ENCODE measurements at regions not wholly inside any gene's neighbourhood (a gene's known extent, or its start where the extent isn't known, plus 50 kb on each side); places are given as distances from the start of the nearest gene placed in this dataset.

DNA sequence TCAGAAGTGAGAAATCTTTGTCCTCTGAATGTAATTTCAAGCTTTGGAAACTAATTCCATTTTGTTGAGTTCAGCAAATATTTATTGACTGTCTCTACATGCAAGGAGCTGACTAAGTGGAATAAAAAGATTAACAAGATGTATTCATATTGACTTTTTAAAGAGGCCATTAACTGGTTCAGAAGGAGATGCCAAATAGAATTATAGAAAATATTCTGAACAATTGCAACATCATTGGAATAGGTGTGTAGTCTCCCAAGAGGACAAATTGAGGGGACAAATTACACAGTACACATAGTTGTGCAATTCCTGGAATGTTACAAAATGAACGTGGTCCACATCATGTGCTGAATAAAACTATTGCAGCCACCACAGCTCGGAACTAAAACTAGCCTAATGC, 224.2 kb downstream of the NPR3 start:
- no peak overlapping the region for H3K27ac ChIP-seq (ENCODE audit: extremely low read length, insufficient read depth, low read length)
- BruUV-seq (replicated peaks), result no TSS peak
- in situ Hi-C loops (cut with HindIII; ENCODE audit: extremely low pct_ligation_motif_present, low pct_unique_long_range_greater_than_20kb), result loop anchor here (25.0 kb wide), 2 partner anchors 223 to 477 kb away; partner anchors contain the start of gene NPR3
- no peak overlapping the region for H3K4me3 ChIP-seq (replicated peaks in 1 of 3; ENCODE audit: insufficient read depth in 1 of 3, low read depth in 2 of 3, low read length in 3 of 3)
- H3K4me1 ChIP-seq (ENCODE audit: insufficient read depth, low read length), result no peaks in the 10 kb centered on the region
- no peaks in the 10 kb centered on the region for H4K20me1 ChIP-seq (ENCODE audit: insufficient read depth, low read length)
- no peak overlapping the region for H3K4me2 ChIP-seq (ENCODE audit: low read depth, low read length)
- no peaks in the 10 kb centered on the region for H3K9me3 ChIP-seq (ENCODE audit: low read length)
- no peaks in the 10 kb centered on the region for H3K36me3 ChIP-seq (replicated peaks in 1 of 2; ENCODE audit: control insufficient read depth in 1 of 2, insufficient read depth in 2 of 2, low read length in 2 of 2)
- POLR2A ChIA-PET, result no interaction called here
- FAIRE-seq, result no peak
- intact Hi-C loops (cut with micrococcal nuclease; ENCODE audit: unreplicated experiment), result no loop called here
- TF ChIP-seq ZNF572 (CRISPR knock-in tag; IDR thresholded peaks at IDR 0.05) (no peak), MAFK (conservative IDR thresholded peaks at IDR 0.05 in 1 of 2, IDR thresholded peaks at IDR 0.05 in 1 of 2; ENCODE audit: low read length in 2 of 2) (peak; percentile 34 to 48; a peak in 2 of 4 replicates), CEBPB (IDR thresholded peaks at IDR 0.05; ENCODE audit: borderline replicate concordance, low read depth, low read length) (peak; percentile 53; the same call in 1 of the 2 replicates)
- TF ChIP-seq, protein P1, sequence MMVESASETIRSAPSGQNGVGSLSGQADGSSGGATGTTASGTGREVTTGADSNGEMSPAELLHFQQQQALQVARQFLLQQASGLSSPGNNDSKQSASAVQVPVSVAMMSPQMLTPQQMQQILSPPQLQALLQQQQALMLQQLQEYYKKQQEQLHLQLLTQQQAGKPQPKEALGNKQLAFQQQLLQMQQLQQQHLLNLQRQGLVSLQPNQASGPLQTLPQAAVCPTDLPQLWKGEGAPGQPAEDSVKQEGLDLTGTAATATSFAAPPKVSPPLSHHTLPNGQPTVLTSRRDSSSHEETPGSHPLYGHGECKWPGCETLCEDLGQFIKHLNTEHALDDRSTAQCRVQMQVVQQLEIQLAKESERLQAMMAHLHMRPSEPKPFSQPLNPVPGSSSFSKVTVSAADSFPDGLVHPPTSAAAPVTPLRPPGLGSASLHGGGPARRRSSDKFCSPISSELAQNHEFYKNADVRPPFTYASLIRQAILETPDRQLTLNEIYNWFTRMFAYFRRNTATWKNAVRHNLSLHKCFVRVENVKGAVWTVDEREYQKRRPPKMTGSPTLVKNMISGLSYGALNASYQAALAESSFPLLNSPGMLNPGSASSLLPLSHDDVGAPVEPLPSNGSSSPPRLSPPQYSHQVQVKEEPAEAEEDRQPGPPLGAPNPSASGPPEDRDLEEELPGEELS (CRISPR knock-in tag; IDR thresholded peaks at IDR 0.05), result no peak
- no peak for ATAC-seq
- H2AFZ ChIP-seq (ENCODE audit: low read length), result no peak overlapping the region
- DNase-seq (ENCODE audit: low spot score), result no peak
- no peaks in the 10 kb centered on the region for H3K79me2 ChIP-seq (ENCODE audit: insufficient read depth, low read length)
- 25% methylated on average over 2 of the region's 2 CpGs for WGBS (ENCODE audit: low lambda C conversion rate)
- no peaks in the 10 kb centered on the region for H3K27me3 ChIP-seq (ENCODE audit: control insufficient read depth in 1 of 2, insufficient read depth in 2 of 2, low read length in 2 of 2)
- no peak overlapping the region for H3K9ac ChIP-seq (ENCODE audit: insufficient read depth, low read depth, low read length)
- CTCF ChIA-PET (ENCODE audit: low intra/inter-chr PET ratio, low total read pairs), result no interaction called here

DNA sequence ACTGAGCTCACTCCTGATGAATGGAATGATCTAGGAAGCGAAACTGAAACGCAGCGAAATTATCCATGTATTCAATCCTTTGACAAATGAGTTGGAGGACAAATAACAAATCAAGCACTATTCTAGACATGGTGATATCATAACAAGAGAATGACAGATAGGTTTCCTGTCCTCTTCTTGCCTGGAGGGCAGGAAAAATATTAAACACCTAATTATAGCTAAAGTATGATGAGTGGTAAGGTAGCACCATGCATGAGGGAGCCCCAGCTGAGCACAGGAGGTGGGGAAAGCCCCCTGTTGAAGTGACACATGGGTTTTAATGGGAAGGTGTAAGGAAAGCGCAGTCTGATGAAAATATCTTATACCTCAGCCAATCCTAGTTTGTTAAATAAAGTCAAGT, 225.2 kb downstream of the NPR3 start:
- no peaks in the 10 kb centered on the region for H3K4me1 ChIP-seq (ENCODE audit: insufficient read depth, low read length)
- no peak overlapping the region for H2AFZ ChIP-seq (ENCODE audit: low read length)
- ChIA-PET POLR2A (no interaction called here), CTCF (ENCODE audit: low intra/inter-chr PET ratio, low total read pairs) (no interaction called here)
- no peaks in the 10 kb centered on the region for H3K9me3 ChIP-seq (ENCODE audit: low read length)
- no peaks in the 10 kb centered on the region for H3K79me2 ChIP-seq (ENCODE audit: insufficient read depth, low read length)
- intact Hi-C loops (cut with micrococcal nuclease; ENCODE audit: unreplicated experiment), result no loop called here
- H4K20me1 ChIP-seq (ENCODE audit: insufficient read depth, low read length), result no peaks in the 10 kb centered on the region
- DNase-seq (ENCODE audit: low spot score) (no peak), ATAC-seq (no peak), FAIRE-seq (no peak)
- 6% methylated on average over 4 of the region's 4 CpGs for WGBS (ENCODE audit: low lambda C conversion rate)
- BruUV-seq (replicated peaks), result no TSS peak
- H3K9ac ChIP-seq (ENCODE audit: insufficient read depth, low read depth, low read length), result no peak overlapping the region
- H3K27ac ChIP-seq (ENCODE audit: extremely low read length, insufficient read depth, low read length), result no peak overlapping the region
- no peaks in the 10 kb centered on the region for H3K36me3 ChIP-seq (replicated peaks in 1 of 2; ENCODE audit: control insufficient read depth in 1 of 2, insufficient read depth in 2 of 2, low read length in 2 of 2)
- no peak overlapping the region for H3K4me3 ChIP-seq (replicated peaks in 1 of 3; ENCODE audit: insufficient read depth in 1 of 3, low read depth in 2 of 3, low read length in 3 of 3)
- in situ Hi-C loops (cut with HindIII; ENCODE audit: extremely low pct_ligation_motif_present, low pct_unique_long_range_greater_than_20kb), result loop anchor here (25.0 kb wide), 2 partner anchors 224 to 476 kb away; partner anchors contain the start of gene NPR3
- H3K4me2 ChIP-seq (ENCODE audit: low read depth, low read length), result no peak overlapping the region
- H3K27me3 ChIP-seq (ENCODE audit: control insufficient read depth in 1 of 2, insufficient read depth in 2 of 2, low read length in 2 of 2), result no peaks in the 10 kb centered on the region
- TF ChIP-seq RBFOX2 (IDR thresholded peaks at IDR 0.05; ENCODE audit: low read depth, low read length) (no peak), ELF4 (CRISPR knock-in tag; IDR thresholded peaks at IDR 0.05; ENCODE audit: borderline replicate concordance) (no peak), TP53 (CRISPR knock-in tag; conservative IDR thresholded peaks at IDR 0.05) (no peak), ZNF292 (CRISPR knock-in tag; IDR thresholded peaks at IDR 0.05; ENCODE audit: borderline replicate concordance, low read depth) (no peak), ZFY (CRISPR knock-in tag; IDR thresholded peaks at IDR 0.05) (no peak), ZFAT (CRISPR knock-in tag; conservative IDR thresholded peaks at IDR 0.05) (no peak), FOXP1 (IDR thresholded peaks at IDR 0.05) (no peak), FOXP1 (CRISPR knock-in tag; IDR thresholded peaks at IDR 0.05) (no peak)
- TF ChIP-seq, protein P2, sequence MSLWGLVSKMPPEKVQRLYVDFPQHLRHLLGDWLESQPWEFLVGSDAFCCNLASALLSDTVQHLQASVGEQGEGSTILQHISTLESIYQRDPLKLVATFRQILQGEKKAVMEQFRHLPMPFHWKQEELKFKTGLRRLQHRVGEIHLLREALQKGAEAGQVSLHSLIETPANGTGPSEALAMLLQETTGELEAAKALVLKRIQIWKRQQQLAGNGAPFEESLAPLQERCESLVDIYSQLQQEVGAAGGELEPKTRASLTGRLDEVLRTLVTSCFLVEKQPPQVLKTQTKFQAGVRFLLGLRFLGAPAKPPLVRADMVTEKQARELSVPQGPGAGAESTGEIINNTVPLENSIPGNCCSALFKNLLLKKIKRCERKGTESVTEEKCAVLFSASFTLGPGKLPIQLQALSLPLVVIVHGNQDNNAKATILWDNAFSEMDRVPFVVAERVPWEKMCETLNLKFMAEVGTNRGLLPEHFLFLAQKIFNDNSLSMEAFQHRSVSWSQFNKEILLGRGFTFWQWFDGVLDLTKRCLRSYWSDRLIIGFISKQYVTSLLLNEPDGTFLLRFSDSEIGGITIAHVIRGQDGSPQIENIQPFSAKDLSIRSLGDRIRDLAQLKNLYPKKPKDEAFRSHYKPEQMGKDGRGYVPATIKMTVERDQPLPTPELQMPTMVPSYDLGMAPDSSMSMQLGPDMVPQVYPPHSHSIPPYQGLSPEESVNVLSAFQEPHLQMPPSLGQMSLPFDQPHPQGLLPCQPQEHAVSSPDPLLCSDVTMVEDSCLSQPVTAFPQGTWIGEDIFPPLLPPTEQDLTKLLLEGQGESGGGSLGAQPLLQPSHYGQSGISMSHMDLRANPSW (CRISPR knock-in tag; IDR thresholded peaks at IDR 0.05; ENCODE audit: borderline replicate concordance), result no peak
- TF ChIP-seq, protein P3, sequence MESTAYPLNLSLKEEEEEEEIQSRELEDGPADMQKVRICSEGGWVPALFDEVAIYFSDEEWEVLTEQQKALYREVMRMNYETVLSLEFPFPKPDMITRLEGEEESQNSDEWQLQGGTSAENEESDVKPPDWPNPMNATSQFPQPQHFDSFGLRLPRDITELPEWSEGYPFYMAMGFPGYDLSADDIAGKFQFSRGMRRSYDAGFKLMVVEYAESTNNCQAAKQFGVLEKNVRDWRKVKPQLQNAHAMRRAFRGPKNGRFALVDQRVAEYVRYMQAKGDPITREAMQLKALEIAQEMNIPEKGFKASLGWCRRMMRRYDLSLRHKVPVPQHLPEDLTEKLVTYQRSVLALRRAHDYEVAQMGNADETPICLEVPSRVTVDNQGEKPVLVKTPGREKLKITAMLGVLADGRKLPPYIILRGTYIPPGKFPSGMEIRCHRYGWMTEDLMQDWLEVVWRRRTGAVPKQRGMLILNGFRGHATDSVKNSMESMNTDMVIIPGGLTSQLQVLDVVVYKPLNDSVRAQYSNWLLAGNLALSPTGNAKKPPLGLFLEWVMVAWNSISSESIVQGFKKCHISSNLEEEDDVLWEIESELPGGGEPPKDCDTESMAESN (CRISPR knock-in tag; conservative IDR thresholded peaks at IDR 0.05), result no peak
